Esophagus squamous epithelium (tissue), 4 donors: ENCODE measurements at regions not wholly inside any gene's neighbourhood (a gene's known extent, or its start where the extent isn't known, plus 50 kb on each side); places are given as distances from the start of the nearest gene placed in this dataset.

Experiments
- POLR2A ChIP-seq, 4 donors: fragments of 450-650 bp; IDR thresholded peaks; one replicate each; pipeline ENCODE4 v1.6.1; 2017; ENCODE audit warnings: antibody characterized with exemption in 4 of 4, mild to moderate bottlenecking in 4 of 4, moderate library complexity in 3 of 4
- TF ChIP-seq, protein P1 (sequence below), 6 experiments: fragments of 450-650 bp in 4 of 6; fragments of 200-600 bp in 2 of 6; sonication (generic) in 2 of 6; IDR thresholded peaks; one replicate each; pipeline ENCODE4 v1.5.1; 2016 to 2019; ENCODE audit warnings: antibody characterized with exemption in 6 of 6, mild to moderate bottlenecking in 4 of 6, moderate library complexity in 4 of 6

DNA sequence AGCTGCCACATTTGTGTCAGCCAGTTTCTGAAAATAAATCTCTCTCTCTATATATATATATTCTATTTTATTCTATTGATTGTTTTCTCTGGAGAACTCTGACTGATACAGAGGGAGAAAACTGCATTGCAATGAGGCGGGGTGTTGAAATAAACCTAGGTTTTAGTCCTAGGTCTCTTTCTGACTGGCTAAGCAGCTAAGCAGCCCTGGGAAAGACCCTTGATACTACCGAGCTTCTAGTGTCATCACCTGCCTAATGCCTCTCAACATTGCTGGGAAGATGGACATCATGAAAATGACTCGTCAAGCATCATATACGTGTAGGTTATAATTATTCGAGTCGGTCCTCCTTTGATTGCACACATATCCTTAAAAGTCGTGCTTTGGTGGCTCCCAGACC is 166.5 kb upstream of the IL12B start:
- TF ChIP-seq, protein P1, sequence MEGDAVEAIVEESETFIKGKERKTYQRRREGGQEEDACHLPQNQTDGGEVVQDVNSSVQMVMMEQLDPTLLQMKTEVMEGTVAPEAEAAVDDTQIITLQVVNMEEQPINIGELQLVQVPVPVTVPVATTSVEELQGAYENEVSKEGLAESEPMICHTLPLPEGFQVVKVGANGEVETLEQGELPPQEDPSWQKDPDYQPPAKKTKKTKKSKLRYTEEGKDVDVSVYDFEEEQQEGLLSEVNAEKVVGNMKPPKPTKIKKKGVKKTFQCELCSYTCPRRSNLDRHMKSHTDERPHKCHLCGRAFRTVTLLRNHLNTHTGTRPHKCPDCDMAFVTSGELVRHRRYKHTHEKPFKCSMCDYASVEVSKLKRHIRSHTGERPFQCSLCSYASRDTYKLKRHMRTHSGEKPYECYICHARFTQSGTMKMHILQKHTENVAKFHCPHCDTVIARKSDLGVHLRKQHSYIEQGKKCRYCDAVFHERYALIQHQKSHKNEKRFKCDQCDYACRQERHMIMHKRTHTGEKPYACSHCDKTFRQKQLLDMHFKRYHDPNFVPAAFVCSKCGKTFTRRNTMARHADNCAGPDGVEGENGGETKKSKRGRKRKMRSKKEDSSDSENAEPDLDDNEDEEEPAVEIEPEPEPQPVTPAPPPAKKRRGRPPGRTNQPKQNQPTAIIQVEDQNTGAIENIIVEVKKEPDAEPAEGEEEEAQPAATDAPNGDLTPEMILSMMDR (IDR thresholded peaks at IDR 0.05), result no peak
- no peak for TF ChIP-seq POLR2A (IDR thresholded peaks at IDR 0.05)
